Left lung (tissue), 4 donors: ENCODE measurements at regions not wholly inside any gene's neighbourhood (a gene's known extent, or its start where the extent isn't known, plus 50 kb on each side); places are given as distances from the start of the nearest gene placed in this dataset.

Experiments used
- ATAC-seq: fragments of 200-7000 bp; cut with Tn5 transposase; one replicate; pipeline ENCODE4 v1.9.1; 2020; ENCODE audit warnings: moderate library complexity
- DNase-seq, 4 donors: peaks; one replicate each; pipeline ENCODE4 v3.0.0-alpha.2; 2013 to 2020
- H3K27ac ChIP-seq, 2 donors: fragments of 200-600 bp; sonication (generic) in 1 of 2; one replicate each; pipeline versions ENCODE4 v1.5.0 to v1.8.0; 2020 to 2021
- H3K27me3 ChIP-seq, 2 donors: fragments of 200-600 bp; sonication (generic) in 1 of 2; one replicate each; pipeline versions ENCODE4 v1.5.0 to v1.8.0; 2020 to 2021
- H3K36me3 ChIP-seq, 2 donors: fragments of 200-600 bp; sonication (generic) in 1 of 2; one replicate each; pipeline versions ENCODE4 v1.5.0 to v1.8.0; 2020 to 2021
- H3K4me1 ChIP-seq, 2 donors: fragments of 200-600 bp; one replicate each; pipeline ENCODE4 v1.8.0; 2021
- H3K4me3 ChIP-seq, 2 donors: fragments of 200-600 bp; sonication (generic) in 1 of 2; one replicate each; pipeline versions ENCODE4 v1.5.0 to v1.8.0; 2020 to 2021; ENCODE audit warnings: mild to moderate bottlenecking in 1 of 2
- H3K9me3 ChIP-seq, 2 donors: fragments of 200-600 bp; sonication (generic) in 1 of 2; one replicate each; pipeline versions ENCODE4 v1.5.0 to v1.8.0; 2020 to 2021
- CTCF ChIP-seq, 2 donors: fragments of 200-600 bp; sonication (generic) in 1 of 2; IDR thresholded peaks; one replicate each; pipeline versions ENCODE4 v1.5.0 to v1.8.0; 2021; ENCODE audit warnings: antibody characterized with exemption in 2 of 2
- intact Hi-C, 2 donors: fragments of 100-400 bp; cut with DNase I; formaldehyde crosslinking; loops; one replicate each; pipeline versions ENCODE4 v1.11.2 to v1.14.2; 2022
- donor health status: DM: no; HTN: yes; CAD: no.
- donor health status: DM: no; HTN: no; CAD: no.

- Histone ChIP-seq H3K27me3 (no peaks in the 10 kb centered on the region), H3K36me3 (no peaks in the 10 kb centered on the region), H3K9me3 (peaks cover 0 to 13% of the 10 kb centered on the region in 2 donors), H3K4me3 (no peak overlapping the region), H3K4me1 (no peaks in the 10 kb centered on the region), H3K27ac (no peak overlapping the region)
- no peak for TF ChIP-seq CTCF (IDR thresholded peaks at IDR 0.05)
- intact Hi-C loops = no loop called here
- no peak for DNase-seq
- ATAC-seq = no peak
These were observed 1085.0 kb upstream of the TMEM132C start for GRCh38 chr12:127182018-127182417.

- Histone ChIP-seq H3K4me1 (no peaks in the 10 kb centered on the region), H3K36me3 (no peaks in the 10 kb centered on the region), H3K27ac (no peak overlapping the region), H3K4me3 (no peak overlapping the region), H3K9me3 (peaks cover 0 to 3% of the 10 kb centered on the region in 2 donors), H3K27me3 (no peaks in the 10 kb centered on the region)
- TF ChIP-seq CTCF (IDR thresholded peaks at IDR 0.05) = no peak
- DNase-seq = no peak
- ATAC-seq = no peak
- intact Hi-C loops = no loop called here
These were observed 1077.0 kb upstream of the TMEM132C start for GRCh38 chr12:127189992-127190391.

- no peak for ATAC-seq
- Histone ChIP-seq H3K27me3 (no peaks in the 10 kb centered on the region), H3K4me1 (no peaks in the 10 kb centered on the region), H3K4me3 (no peak overlapping the region), H3K9me3 (peaks cover 0 to 3% of the 10 kb centered on the region in 2 donors), H3K27ac (no peak overlapping the region), H3K36me3 (no peaks in the 10 kb centered on the region)
- DNase-seq = no peak
- intact Hi-C loops = no loop called here
- no peak for TF ChIP-seq CTCF (IDR thresholded peaks at IDR 0.05)
These were observed 1075.8 kb upstream of the TMEM132C start for GRCh38 chr12:127191129-127191528.

- ATAC-seq (no peak), DNase-seq (no peak)
- H3K27ac ChIP-seq = no peak overlapping the region
- no peaks in the 10 kb centered on the region for H3K36me3 ChIP-seq
- H3K4me3 ChIP-seq = no peak overlapping the region
- no peaks in the 10 kb centered on the region for H3K4me1 ChIP-seq
- intact Hi-C loops = no loop called here
- TF ChIP-seq CTCF (IDR thresholded peaks at IDR 0.05) = no peak
- no peaks in the 10 kb centered on the region for H3K27me3 ChIP-seq
- H3K9me3 ChIP-seq = peaks cover 0 to 3% of the 10 kb centered on the region in 2 donors
These were observed 1074.6 kb upstream of the TMEM132C start for GRCh38 chr12:127192391-127192790.

- ATAC-seq (no peak), DNase-seq (no peak)
- TF ChIP-seq CTCF (IDR thresholded peaks at IDR 0.05) = no peak
- no peak overlapping the region for H3K4me3 ChIP-seq
- H3K4me1 ChIP-seq = no peaks in the 10 kb centered on the region
- intact Hi-C loops = no loop called here
- H3K36me3 ChIP-seq = no peaks in the 10 kb centered on the region
- no peak overlapping the region for H3K27ac ChIP-seq
- H3K9me3 ChIP-seq = peaks cover 0 to 3% of the 10 kb centered on the region in 2 donors
- no peaks in the 10 kb centered on the region for H3K27me3 ChIP-seq
These were observed 1073.6 kb upstream of the TMEM132C start for GRCh38 chr12:127193341-127193740.
